SK-N-SH treated with all-trans-retinoic acid at 6 μM for 48 hours (cell line): ENCODE measurements at regions not wholly inside any gene's neighbourhood (a gene's known extent, or its start where the extent isn't known, plus 50 kb on each side); places are given as distances from the start of the nearest gene placed in this dataset.

ENCODE experiments used
- ARNTL ChIP-seq: fragments of 450-650 bp; formaldehyde crosslinking; IDR thresholded peaks from 2 replicates; pipeline ENCODE4 v1.5.0; 2020; ENCODE audit warnings: low read depth, mild to moderate bottlenecking, moderate library complexity, borderline replicate concordance
- CSDC2 ChIP-seq: fragments of 250-450 bp; sonication (Bioruptor Pico); IDR thresholded peaks from 2 replicates; pipeline ENCODE4 v1.5.0; 2020; ENCODE audit warnings: mild to moderate bottlenecking, moderate library complexity
- CSRNP3 ChIP-seq: fragments of 250-450 bp; sonication (Bioruptor Pico); IDR thresholded peaks from 2 replicates; pipeline ENCODE4 v1.5.1; 2021; ENCODE audit warnings: mild to moderate bottlenecking, moderate library complexity
- ESRRG ChIP-seq: fragments of 250-450 bp; sonication (Bioruptor Pico); IDR thresholded peaks from 2 replicates; pipeline ENCODE4 v1.6.1; 2021; ENCODE audit warnings: mild to moderate bottlenecking
- ISL1 ChIP-seq: fragments of 250-450 bp; sonication (Bioruptor Pico); IDR thresholded peaks from 2 replicates; pipeline ENCODE4 v2.1.2; 2022; ENCODE audit warnings: mild to moderate bottlenecking, moderate library complexity
- POU6F1 ChIP-seq: fragments of 250-450 bp; sonication (Bioruptor Pico); IDR thresholded peaks from 2 replicates; pipeline ENCODE4 v1.8.0; 2021; ENCODE audit warnings: low read depth, mild to moderate bottlenecking, moderate library complexity, borderline replicate concordance
- RARB ChIP-seq: fragments of 250-450 bp; sonication (Bioruptor Pico); IDR thresholded peaks from 2 replicates; pipeline ENCODE4 v1.8.0; 2021; ENCODE audit warnings: mild to moderate bottlenecking, moderate library complexity
- SNAI2 ChIP-seq: fragments of 250-450 bp; sonication (Bioruptor Pico); IDR thresholded peaks from 2 replicates; pipeline ENCODE4 v1.5.0; 2020; ENCODE audit warnings: mild to moderate bottlenecking, moderate library complexity
- TOX ChIP-seq: fragments of 250-450 bp; sonication (Bioruptor Pico); IDR thresholded peaks from 2 replicates; pipeline ENCODE4 v1.8.0; 2021; ENCODE audit warnings: mild to moderate bottlenecking, moderate library complexity, borderline replicate concordance
- ZC3H10 ChIP-seq: fragments of 250-450 bp; sonication (Bioruptor Pico); IDR thresholded peaks from 2 replicates; pipeline ENCODE4 v1.5.1; 2021; ENCODE audit warnings: mild to moderate bottlenecking, moderate library complexity
- ZFP3 ChIP-seq: fragments of 250-450 bp; sonication (Bioruptor Pico); IDR thresholded peaks from 2 replicates; pipeline ENCODE4 v1.5.0; 2020; ENCODE audit warnings: mild to moderate bottlenecking, moderate library complexity
- ZFP30 ChIP-seq: fragments of 450-650 bp; formaldehyde crosslinking; IDR thresholded peaks from 2 replicates; pipeline ENCODE4 v1.5.0; 2022; ENCODE audit warnings: mild to moderate bottlenecking, moderate library complexity
- ZNF70 ChIP-seq: fragments of 450-650 bp; formaldehyde crosslinking; IDR thresholded peaks from 2 replicates; pipeline ENCODE4 v1.5.0; 2020; ENCODE audit warnings: mild to moderate bottlenecking, moderate library complexity
- TF ChIP-seq, protein P1 (sequence below): fragments of 250-450 bp; sonication (Bioruptor Pico); IDR thresholded peaks from 2 replicates; pipeline ENCODE4 v1.8.0; 2020; ENCODE audit warnings: mild to moderate bottlenecking, moderate library complexity, borderline replicate concordance

GRCh38 chr4:59127743-59128142 is 2017.6 kb upstream of the IGFBP7 start:
- no peak for TF ChIP-seq POU6F1
- no peak for TF ChIP-seq ZC3H10 (CRISPR knock-in tag)
- no peak for TF ChIP-seq CSDC2 (CRISPR knock-in tag)
- TF ChIP-seq ZFP30 (CRISPR knock-in tag): no peak
- no peak for TF ChIP-seq ESRRG (CRISPR knock-in tag)
- no peak for TF ChIP-seq ZNF70 (CRISPR knock-in tag)
- TF ChIP-seq, protein P1, sequence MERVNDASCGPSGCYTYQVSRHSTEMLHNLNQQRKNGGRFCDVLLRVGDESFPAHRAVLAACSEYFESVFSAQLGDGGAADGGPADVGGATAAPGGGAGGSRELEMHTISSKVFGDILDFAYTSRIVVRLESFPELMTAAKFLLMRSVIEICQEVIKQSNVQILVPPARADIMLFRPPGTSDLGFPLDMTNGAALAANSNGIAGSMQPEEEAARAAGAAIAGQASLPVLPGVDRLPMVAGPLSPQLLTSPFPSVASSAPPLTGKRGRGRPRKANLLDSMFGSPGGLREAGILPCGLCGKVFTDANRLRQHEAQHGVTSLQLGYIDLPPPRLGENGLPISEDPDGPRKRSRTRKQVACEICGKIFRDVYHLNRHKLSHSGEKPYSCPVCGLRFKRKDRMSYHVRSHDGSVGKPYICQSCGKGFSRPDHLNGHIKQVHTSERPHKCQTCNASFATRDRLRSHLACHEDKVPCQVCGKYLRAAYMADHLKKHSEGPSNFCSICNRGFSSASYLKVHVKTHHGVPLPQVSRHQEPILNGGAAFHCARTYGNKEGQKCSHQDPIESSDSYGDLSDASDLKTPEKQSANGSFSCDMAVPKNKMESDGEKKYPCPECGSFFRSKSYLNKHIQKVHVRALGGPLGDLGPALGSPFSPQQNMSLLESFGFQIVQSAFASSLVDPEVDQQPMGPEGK: no peak
- TF ChIP-seq ZFP3 (CRISPR knock-in tag): no peak
- no peak for TF ChIP-seq ARNTL
- no peak for TF ChIP-seq TOX
- no peak for TF ChIP-seq RARB (CRISPR knock-in tag)
- no peak for TF ChIP-seq SNAI2 (CRISPR knock-in tag)
- no peak for TF ChIP-seq ISL1
- no peak for TF ChIP-seq CSRNP3 (CRISPR knock-in tag)
